ENCODE measurements at regions not wholly inside any gene's neighbourhood (a gene's known extent, or its start where the extent isn't known, plus 50 kb on each side); places are given as distances from the start of the nearest gene placed in this dataset.

DNA sequence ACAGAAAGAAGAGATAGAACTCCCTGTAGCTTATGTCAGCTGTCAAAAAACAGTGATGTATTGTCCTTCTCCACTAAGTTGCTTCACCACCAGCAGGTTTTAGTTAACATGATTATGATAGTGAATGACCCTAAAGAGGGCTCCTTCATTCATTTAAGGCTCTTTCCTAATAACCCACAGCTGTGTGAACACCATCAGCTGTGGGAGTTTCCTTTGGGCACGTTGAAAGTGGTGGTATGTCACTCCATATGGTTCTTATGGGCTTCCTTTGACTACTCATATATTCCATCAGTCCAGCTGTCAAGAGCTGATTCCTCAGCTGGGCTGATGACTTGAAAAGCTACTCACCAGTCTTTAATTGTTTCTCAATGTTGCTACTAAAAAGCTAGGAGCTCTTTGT is 210.3 kb downstream of the UBE2E3 start:
- DNase-seq = no peak

DNA sequence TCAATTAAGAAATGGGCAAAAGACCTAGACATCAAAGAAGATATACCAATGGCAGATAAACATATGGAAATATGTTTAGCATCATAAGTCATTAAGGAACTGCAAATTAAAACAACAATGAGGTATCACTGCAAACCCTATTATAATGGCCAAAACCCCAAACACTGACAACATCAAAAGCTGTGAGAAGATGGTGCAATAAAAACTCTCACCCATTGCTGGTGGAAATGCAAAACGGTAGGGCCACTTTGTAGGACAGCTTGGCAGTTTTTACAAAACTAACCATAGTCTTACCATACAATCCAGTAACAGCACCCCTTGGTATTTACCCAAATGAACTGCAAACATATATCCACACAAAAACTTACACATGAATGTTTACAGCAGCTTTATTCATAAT is 213.1 kb downstream of the UBE2E3 start:
- no peak for DNase-seq

GRCh38 chr2:181196401-181196800 is 216.0 kb downstream of the UBE2E3 start:
- no peak for DNase-seq

DNA sequence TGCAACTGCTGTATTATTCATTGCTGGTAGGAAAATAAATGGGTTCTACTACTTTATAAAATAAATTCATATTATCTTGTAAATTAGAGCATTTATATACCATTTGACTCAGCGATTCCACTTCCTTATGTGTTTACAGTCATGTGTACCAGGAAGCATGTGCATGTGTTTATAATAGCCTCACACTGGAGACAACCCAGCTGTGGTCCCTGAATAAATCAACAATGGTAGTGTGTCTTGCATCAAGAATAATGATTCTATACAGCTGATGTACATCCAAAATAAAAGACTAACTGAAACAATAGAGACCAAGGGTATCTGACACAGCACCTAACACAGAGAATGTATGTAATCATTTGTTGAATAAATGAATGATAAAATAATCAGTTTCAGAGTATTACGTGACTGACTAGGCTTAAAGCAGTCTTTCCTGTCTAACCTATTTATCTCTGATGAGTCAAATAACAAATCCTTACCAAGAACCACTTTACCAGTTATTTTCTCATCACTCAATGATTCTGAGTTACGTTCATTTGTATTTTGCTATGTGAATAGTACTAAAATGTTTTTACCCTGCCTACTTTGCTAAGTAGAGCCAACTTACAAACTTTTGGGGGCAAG is 216.8 kb downstream of the UBE2E3 start:
- DNase-seq = no peak

- DNase-seq = no peak
Observed at GRCh38 chr2:181198183-181198864, 217.9 kb downstream of the UBE2E3 start.

GRCh38 chr2:181203412-181203811 is 223.0 kb downstream of the UBE2E3 start:
- no peak for DNase-seq

- no peak for DNase-seq
Observed at GRCh38 chr2:181203916-181204315, 223.5 kb downstream of the UBE2E3 start.

GRCh38 chr2:181218401-181218821 is 238.0 kb downstream of the UBE2E3 start:
- peak in 1 of 2 experiments; percentile 51 for DNase-seq

- DNase-seq = no peak
Observed at GRCh38 chr2:181223234-181223633, 234.0 kb upstream of the ITGA4 start.

GRCh38 chr2:181224866-181225265 is 232.3 kb upstream of the ITGA4 start:
- DNase-seq = no peak

GRCh38 chr2:181228661-181229060 is 228.5 kb upstream of the ITGA4 start:
- DNase-seq = no peak

DNA sequence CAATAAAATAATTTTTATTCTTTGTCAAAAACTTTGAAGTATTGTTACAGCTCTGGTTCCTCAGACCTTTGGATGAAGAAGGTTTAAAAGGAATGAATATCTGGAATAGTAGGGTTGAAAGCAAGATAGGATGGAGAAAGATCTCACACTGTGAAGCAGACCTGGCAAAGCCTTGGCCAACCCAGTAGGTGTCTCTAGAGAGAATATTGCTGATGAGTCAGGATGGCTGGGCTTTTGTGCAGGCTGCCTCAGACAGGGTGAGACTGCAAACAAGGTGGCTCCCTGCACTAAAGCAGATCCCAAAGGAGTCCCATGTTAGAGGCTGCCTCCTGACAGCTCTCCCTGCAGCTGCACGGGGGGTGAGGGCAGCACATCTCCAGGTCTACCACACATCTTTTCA is 226.0 kb upstream of the ITGA4 start:
- no peak for DNase-seq

DNA sequence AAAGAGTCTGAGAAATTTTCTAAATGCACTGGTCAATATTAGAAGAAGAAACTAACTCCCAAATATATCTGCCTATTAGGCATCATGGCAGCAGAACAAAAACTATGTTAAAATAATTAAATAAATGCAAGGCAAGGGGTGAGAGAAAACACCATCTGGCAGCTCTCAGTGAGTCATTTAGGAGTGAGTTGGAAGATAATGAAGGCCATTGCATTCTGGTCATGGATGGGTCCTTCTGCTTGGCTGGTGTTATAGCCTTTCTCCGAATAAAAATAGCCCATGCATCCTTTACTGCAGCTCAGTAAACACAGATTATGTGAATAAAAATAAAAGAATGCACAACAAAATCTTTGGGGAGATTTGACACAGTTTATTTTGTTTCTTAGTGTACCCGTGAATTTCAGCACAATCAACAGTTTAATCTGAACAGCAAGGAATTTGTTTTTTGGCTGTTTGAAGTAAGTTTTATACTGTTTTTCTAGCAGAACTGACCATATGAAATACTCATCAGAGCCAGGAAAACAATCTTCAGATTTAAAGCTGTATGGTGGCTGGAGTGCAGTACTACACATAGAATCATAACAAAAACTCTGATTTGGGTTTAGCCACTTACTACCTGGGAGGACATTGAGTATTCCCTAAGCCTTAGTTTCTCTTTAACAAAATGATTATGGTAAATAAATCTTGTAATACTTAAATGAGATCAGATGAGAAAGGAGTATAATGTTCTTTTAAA is 225.1 kb upstream of the ITGA4 start:
- peak in 1 of 2 experiments; percentile 21 for DNase-seq

DNA sequence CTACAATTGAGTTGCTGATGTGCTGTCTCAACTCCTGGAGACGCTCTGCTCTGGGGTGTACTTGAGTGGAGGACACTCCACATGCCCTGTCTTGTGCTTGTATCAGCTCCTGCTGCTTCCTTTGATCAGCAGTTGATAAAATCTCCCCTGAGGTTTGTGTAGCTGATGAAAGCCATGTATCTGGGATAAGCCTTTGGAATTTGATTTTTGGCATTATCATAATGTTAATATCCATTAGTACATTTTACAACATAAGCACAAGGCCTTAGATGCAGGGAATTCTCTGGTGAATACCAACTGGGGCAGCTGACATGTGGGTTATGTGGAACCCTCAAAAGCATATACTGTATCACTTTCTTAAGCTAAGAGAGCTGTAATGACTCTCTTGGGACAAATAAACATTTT is 222.7 kb upstream of the ITGA4 start:
- no peak for DNase-seq

GRCh38 chr2:181235011-181235410 is 222.2 kb upstream of the ITGA4 start:
- DNase-seq = no peak

- DNase-seq = no peak
Observed at GRCh38 chr2:181235683-181236459, 221.3 kb upstream of the ITGA4 start.

- DNase-seq = no peak
Observed at GRCh38 chr2:181239201-181239799, 217.9 kb upstream of the ITGA4 start.

DNA sequence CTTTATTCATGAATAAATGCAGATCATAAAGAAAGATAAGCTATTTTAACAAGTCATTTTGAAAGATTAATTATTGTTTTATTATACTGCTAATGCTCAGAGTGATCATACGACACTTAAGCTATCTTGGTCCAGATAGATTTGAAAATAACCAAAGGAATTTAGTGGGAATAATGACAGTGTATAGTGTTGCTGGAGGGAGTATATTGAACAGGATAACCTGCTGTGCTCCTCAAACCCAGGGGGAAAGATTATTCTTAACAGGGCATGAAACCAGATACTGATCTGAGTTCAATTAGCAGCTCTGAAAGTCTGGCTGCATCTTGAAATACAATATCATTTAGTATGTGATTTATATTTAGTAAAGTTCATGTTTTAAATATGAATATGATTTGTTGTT is 216.3 kb upstream of the ITGA4 start:
- DNase-seq = no peak

- DNase-seq = no peak
Observed at GRCh38 chr2:181241366-181241765, 215.8 kb upstream of the ITGA4 start.

GRCh38 chr2:181241797-181242196 is 215.4 kb upstream of the ITGA4 start:
- no peak for DNase-seq

DNA sequence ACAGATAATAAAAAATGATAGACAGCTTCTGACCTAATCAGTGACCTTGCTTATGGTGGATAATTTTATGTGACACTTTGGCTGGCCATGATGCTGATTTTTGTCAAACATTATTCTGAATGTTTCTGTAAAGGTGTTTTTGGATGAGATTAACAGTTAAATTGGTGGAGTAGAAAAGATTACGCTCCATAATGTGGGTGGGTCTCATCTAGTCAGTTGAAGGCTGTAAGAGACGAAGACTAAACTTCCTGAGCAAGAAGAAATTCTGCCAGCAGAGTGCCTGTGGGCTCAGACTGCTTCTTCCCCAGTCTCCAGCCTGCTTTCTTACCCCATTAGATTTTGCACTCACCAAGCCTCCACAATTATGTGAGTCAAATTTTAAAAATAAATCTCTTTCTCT is 214.9 kb upstream of the ITGA4 start:
- no peak for DNase-seq

GRCh38 chr2:181243319-181243718 is 213.9 kb upstream of the ITGA4 start:
- DNase-seq = no peak

- no peak for DNase-seq
Observed at GRCh38 chr2:181250691-181251090, 206.5 kb upstream of the ITGA4 start.
